GM12878 (cell line): ENCODE measurements at regions not wholly inside any gene's neighbourhood (a gene's known extent, or its start where the extent isn't known, plus 50 kb on each side); places are given as distances from the start of the nearest gene placed in this dataset.
A peak's percentile ranks its signal among the peaks of the same experiment; 100 is the strongest.

Experiments used
- ATAC-seq: fragments of 200-7000 bp; cut with Tn5 transposase; 3 replicates; pipeline ENCODE4 v1.9.1; 2020; ENCODE audit warnings: mild to moderate bottlenecking, moderate library complexity
- BruUV-seq: library from RNA; stranded (reverse); fragments of 400-500 nt; replicated peaks from 2 replicates; lab custom pipeline; 2021; lab: Mats Ljungman, UMichigan
- CTCF ChIA-PET: fragments of 300-600 bp; sonication (Branson Sonifier 250); formaldehyde crosslinking; extraction: SDS; loops from one replicate; lab custom pipeline; 2021; ENCODE audit warnings: inconsistent platforms; lab: Yijun Ruan, JAX
- POLR2A ChIA-PET: fragments of 350-600 bp; formaldehyde crosslinking; extraction: SDS; loops from one replicate; lab custom pipeline; 2021; ENCODE audit warnings: inconsistent platforms; lab: Charles Lee
- RAD21 ChIA-PET: fragments of 300-600 bp; sonication (Branson Sonifier 250); formaldehyde crosslinking; loops from one replicate; lab custom pipeline; 2023; ENCODE audit warnings: antibody characterized with exemption; ENCODE audit not compliant: unreplicated experiment; lab: Charles Lee
- SMC1A ChIA-PET: fragments of 300-600 bp; sonication (Branson Sonifier 250); formaldehyde crosslinking; loops from one replicate; lab custom pipeline; 2023; ENCODE audit not compliant: unreplicated experiment, uncharacterized antibody; lab: Charles Lee
- DNase-seq: peaks from one replicate; pipeline ENCODE4 v3.0.0-alpha.2; 2011; ENCODE audit warnings: low read depth, low spot score
- FAIRE-seq: peaks from 3 replicates; lab custom pipeline; 2011; peaks lifted over from hg19 to GRCh38; lab: Jason Lieb, UNC
- H2AFZ ChIP-seq: 2 replicates; pipeline ENCODE4 v1.6.0; 2011; ENCODE audit warnings: low read depth, low read length, control low read depth; ENCODE audit not compliant: control insufficient read depth
- H3K27ac ChIP-seq: 2 replicates; pipeline ENCODE4 v1.5.1; 2011; ENCODE audit warnings: control low read depth; ENCODE audit not compliant: control insufficient read depth, insufficient read depth
- H3K27me3 ChIP-seq, 2 experiments: replicated peaks in 1 of 2; 2 replicates each; pipeline versions ENCODE4 v1.6.0 to v1.6.1; 2011; ENCODE audit warnings: low read length in 1 of 2; ENCODE audit not compliant: control insufficient read depth in 2 of 2, insufficient read depth in 2 of 2
- H3K36me3 ChIP-seq, 2 experiments: 2 replicates each; pipeline ENCODE4 v1.5.1; 2011; ENCODE audit warnings: low read length in 1 of 2; ENCODE audit not compliant: control insufficient read depth in 2 of 2, insufficient read depth in 2 of 2
- H3K4me1 ChIP-seq: 2 replicates; pipeline ENCODE4 v1.6.1; 2011; ENCODE audit warnings: mild to moderate bottlenecking, low read length, moderate library complexity, mixed read lengths; ENCODE audit not compliant: control insufficient read depth, insufficient read depth
- H3K4me2 ChIP-seq: 2 replicates; pipeline ENCODE4 v1.6.0; 2011; ENCODE audit warnings: control low read depth; ENCODE audit not compliant: control insufficient read depth, insufficient read depth
- H3K4me3 ChIP-seq: fragments of 200-600 bp; sonication (generic); 2 replicates; pipeline ENCODE4 v1.5.1; 2016
- H3K79me2 ChIP-seq: 2 replicates; pipeline ENCODE4 v1.6.0; 2011; ENCODE audit warnings: low read length; ENCODE audit not compliant: control insufficient read depth, insufficient read depth
- H3K9ac ChIP-seq: 2 replicates; pipeline ENCODE4 v1.8.0; 2011; ENCODE audit warnings: low read length, control low read depth, mixed read lengths; ENCODE audit not compliant: control insufficient read depth, insufficient read depth
- H3K9me3 ChIP-seq: replicated peaks from 3 replicates; pipeline ENCODE4 v1.5.1; 2011; ENCODE audit warnings: mild to moderate bottlenecking, low read length; ENCODE audit not compliant: control insufficient read depth, insufficient read depth
- H4K20me1 ChIP-seq: 2 replicates; pipeline ENCODE4 v1.6.0; 2011; ENCODE audit not compliant: control insufficient read depth, insufficient read depth
- ATF7 ChIP-seq: fragments of 450-650 bp; IDR thresholded peaks from 2 replicates; pipeline ENCODE4 v1.6.1; 2016; ENCODE audit warnings: low read depth, mild to moderate bottlenecking
- CEBPB ChIP-seq, 2 experiments: fragments of 150-350 bp in 1 of 2; IDR thresholded peaks; 2 replicates each; pipeline ENCODE4 v1.6.1; 2012 to 2014; ENCODE audit warnings: low read depth in 2 of 2, low read length in 2 of 2, borderline replicate concordance in 1 of 2, inconsistent platforms in 1 of 2
- CHD4 ChIP-seq: fragments of 200-600 bp; sonication (generic); IDR thresholded peaks from 2 replicates; pipeline ENCODE4 v1.6.1; 2016; ENCODE audit warnings: mild to moderate bottlenecking
- HDAC2 ChIP-seq: fragments of 200-600 bp; sonication (generic); IDR thresholded peaks from 2 replicates; pipeline ENCODE4 v1.6.1; 2017
- KDM1A ChIP-seq: fragments of 200-600 bp; sonication (generic); IDR thresholded peaks from 2 replicates; pipeline ENCODE4 v1.6.1; 2016; ENCODE audit warnings: borderline replicate concordance
- SPI1 ChIP-seq: IDR thresholded peaks from 2 replicates; pipeline ENCODE4 v1.6.1; 2011; ENCODE audit warnings: low read depth, mild to moderate bottlenecking, low read length, moderate library complexity, borderline replicate concordance; ENCODE audit not compliant: insufficient read depth
- YY1 ChIP-seq: IDR thresholded peaks from 2 replicates; pipeline ENCODE4 v1.6.1; 2011; ENCODE audit warnings: low read depth, mild to moderate bottlenecking, low read length
- ZNF274 ChIP-seq: IDR thresholded peaks from one replicate; pipeline ENCODE4 v1.8.0; 2011; ENCODE audit not compliant: insufficient read length, insufficient read depth
- WGBS: methylation state at CpG from one replicate; pipeline ENCODE4 v1.1.6; 2016; ENCODE audit warnings: low lambda C conversion rate; ENCODE audit not compliant: insufficient replicate concordance, insufficient coverage; ENCODE audit errors: missing lambda C conversion rate; 5-methylcytosine and 5-hydroxymethylcytosine counted together
- in situ Hi-C: fragments of 300-500 bp; cut with MboI; formaldehyde crosslinking; loops from 9 replicates; pipeline ENCODE4 v1.14.3; 2018; ENCODE audit warnings: mixed read lengths
- intact Hi-C: fragments of 100-400 bp; cut with micrococcal nuclease; formaldehyde crosslinking; loops from one replicate; pipeline ENCODE4 v1.14.2; 2022; ENCODE audit not compliant: unreplicated experiment
- TF ChIP-seq, protein P1 (sequence below): IDR thresholded peaks from 2 replicates; pipeline ENCODE4 v1.6.1; 2011; ENCODE audit warnings: borderline replicate concordance, low read depth, mild to moderate bottlenecking, moderate library complexity, mixed read lengths, low read length; ENCODE audit not compliant: insufficient read depth; ENCODE audit errors: extremely low read length
- TF ChIP-seq, protein P2 (sequence below): fragments of 450-650 bp; IDR thresholded peaks from 2 replicates; pipeline ENCODE4 v1.6.1; 2017; ENCODE audit warnings: mild to moderate bottlenecking, moderate library complexity
- TF ChIP-seq, protein P3 (sequence below): IDR thresholded peaks from 2 replicates; pipeline ENCODE4 v1.6.1; 2012; ENCODE audit warnings: low read depth, low read length, improper control_type of control experiment
- TF ChIP-seq, protein P4 (sequence below): fragments of 450-650 bp; IDR thresholded peaks from 2 replicates; pipeline ENCODE4 v1.6.1; 2017; ENCODE audit warnings: mild to moderate bottlenecking, moderate library complexity

DNA sequence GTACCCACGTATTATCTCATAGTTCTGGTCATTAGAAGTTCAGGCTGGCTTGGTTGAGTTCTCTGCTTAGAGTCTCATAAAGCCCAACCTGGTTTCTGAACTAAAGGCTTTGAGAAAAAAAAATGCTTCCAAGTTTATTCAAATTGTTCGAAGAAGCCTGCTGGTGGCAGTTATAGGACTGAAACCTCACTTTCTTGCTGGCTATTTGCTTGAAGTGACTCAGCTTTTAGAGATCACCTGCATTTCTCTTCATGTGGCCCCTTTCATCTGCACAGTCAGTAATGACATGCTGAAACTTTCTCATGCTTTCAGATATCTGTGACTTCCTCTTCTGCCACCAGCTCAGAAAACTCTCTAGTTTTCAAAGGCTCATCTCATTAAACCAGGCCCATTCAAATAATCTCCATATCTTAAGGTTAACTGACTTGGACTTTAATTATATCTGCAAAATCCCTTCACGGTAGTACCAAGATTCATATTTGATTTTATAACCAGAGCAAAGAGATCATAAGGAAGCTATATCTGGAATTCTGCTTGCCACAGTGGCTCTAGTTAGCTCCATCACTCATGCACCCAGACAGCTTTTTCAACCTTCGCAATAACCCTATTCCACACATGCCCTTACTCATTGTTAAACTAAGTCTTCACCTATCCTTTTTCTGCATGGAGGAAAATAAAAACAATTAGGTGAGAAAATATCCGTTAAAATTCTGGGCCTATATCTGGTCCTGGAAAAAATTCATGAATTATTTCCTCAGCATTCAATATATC is 433.8 kb upstream of the CBLB start:
- Histone ChIP-seq H3K27ac (peak overlapping the region; percentile 92), H3K36me3 (no peaks in the 10 kb centered on the region), H3K9me3 (peaks cover 14% of the 10 kb centered on the region), H2AFZ (peak overlapping the region; percentile 46), H3K4me1 (peaks cover 47% of the 10 kb centered on the region), H3K79me2 (no peaks in the 10 kb centered on the region), H3K4me3 (no peak overlapping the region), H3K27me3 (no peaks in the 10 kb centered on the region), H4K20me1 (no peaks in the 10 kb centered on the region), H3K9ac (peak overlapping the region; percentile 52; the same call in 1 of the 2 replicates), H3K4me2 (peak overlapping the region; percentile 71)
- ChIA-PET POLR2A (interaction anchor here (0.8 to 2.5 kb wide), 8 partner anchors 25 to 476 kb away, joined by 3 to 16 read pairs (median 5); no protein-coding TSS in a partner anchor), SMC1A (interaction anchor here (0.7 to 7.1 kb wide), 28 partner anchors 8 to 614 kb away, joined by 3 to 66 read pairs (median 4); no protein-coding TSS in a partner anchor), CTCF (interaction anchor here (0.7 to 3.7 kb wide), 10 partner anchors 8 to 615 kb away, joined by 3 to 15 read pairs (median 3); no protein-coding TSS in a partner anchor), RAD21 (interaction anchor here (0.6 to 5.2 kb wide), 24 partner anchors 8 to 476 kb away, joined by 3 to 69 read pairs (median 3); no protein-coding TSS in a partner anchor)
- in situ Hi-C loops (loop anchor here (5.0 kb wide), 1 partner anchor 115 kb away; no protein-coding TSS in a partner anchor), intact Hi-C loops (loop anchor here (1.0 to 10.0 kb wide), 10 partner anchors 30 to 618 kb away; partner anchors contain the start of gene CBLB)
- FAIRE-seq (peak; percentile 52), DNase-seq (peak; percentile 98), ATAC-seq (peak; percentile 90)
- BruUV-seq = no TSS peak
- 11% methylated on average over 5 of the region's 5 CpGs for WGBS
- TF ChIP-seq SPI1 = peak; percentile 97
- peak; percentile 93 for TF ChIP-seq ATF7
- no peak; a peak in 2 of 4 replicates for TF ChIP-seq CEBPB (IDR thresholded peaks at IDR 0.05; ENCODE audit: borderline replicate concordance in 1 of 2, low read depth in 2 of 2, low read length in 2 of 2)
- TF ChIP-seq ZNF274 = no peak
- TF ChIP-seq, protein P1, sequence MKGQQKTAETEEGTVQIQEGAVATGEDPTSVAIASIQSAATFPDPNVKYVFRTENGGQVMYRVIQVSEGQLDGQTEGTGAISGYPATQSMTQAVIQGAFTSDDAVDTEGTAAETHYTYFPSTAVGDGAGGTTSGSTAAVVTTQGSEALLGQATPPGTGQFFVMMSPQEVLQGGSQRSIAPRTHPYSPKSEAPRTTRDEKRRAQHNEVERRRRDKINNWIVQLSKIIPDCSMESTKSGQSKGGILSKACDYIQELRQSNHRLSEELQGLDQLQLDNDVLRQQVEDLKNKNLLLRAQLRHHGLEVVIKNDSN = no peak
- TF ChIP-seq, protein P2, sequence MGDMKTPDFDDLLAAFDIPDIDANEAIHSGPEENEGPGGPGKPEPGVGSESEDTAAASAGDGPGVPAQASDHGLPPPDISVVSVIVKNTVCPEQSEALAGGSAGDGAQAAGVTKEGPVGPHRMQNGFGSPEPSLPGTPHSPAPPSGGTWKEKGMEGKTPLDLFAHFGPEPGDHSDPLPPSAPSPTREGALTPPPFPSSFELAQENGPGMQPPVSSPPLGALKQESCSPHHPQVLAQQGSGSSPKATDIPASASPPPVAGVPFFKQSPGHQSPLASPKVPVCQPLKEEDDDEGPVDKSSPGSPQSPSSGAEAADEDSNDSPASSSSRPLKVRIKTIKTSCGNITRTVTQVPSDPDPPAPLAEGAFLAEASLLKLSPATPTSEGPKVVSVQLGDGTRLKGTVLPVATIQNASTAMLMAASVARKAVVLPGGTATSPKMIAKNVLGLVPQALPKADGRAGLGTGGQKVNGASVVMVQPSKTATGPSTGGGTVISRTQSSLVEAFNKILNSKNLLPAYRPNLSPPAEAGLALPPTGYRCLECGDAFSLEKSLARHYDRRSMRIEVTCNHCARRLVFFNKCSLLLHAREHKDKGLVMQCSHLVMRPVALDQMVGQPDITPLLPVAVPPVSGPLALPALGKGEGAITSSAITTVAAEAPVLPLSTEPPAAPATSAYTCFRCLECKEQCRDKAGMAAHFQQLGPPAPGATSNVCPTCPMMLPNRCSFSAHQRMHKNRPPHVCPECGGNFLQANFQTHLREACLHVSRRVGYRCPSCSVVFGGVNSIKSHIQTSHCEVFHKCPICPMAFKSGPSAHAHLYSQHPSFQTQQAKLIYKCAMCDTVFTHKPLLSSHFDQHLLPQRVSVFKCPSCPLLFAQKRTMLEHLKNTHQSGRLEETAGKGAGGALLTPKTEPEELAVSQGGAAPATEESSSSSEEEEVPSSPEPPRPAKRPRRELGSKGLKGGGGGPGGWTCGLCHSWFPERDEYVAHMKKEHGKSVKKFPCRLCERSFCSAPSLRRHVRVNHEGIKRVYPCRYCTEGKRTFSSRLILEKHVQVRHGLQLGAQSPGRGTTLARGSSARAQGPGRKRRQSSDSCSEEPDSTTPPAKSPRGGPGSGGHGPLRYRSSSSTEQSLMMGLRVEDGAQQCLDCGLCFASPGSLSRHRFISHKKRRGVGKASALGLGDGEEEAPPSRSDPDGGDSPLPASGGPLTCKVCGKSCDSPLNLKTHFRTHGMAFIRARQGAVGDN = no peak
- TF ChIP-seq, protein P3, sequence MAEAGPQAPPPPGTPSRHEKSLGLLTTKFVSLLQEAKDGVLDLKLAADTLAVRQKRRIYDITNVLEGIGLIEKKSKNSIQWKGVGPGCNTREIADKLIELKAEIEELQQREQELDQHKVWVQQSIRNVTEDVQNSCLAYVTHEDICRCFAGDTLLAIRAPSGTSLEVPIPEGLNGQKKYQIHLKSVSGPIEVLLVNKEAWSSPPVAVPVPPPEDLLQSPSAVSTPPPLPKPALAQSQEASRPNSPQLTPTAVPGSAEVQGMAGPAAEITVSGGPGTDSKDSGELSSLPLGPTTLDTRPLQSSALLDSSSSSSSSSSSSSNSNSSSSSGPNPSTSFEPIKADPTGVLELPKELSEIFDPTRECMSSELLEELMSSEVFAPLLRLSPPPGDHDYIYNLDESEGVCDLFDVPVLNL = no peak
- TF ChIP-seq, protein P4, sequence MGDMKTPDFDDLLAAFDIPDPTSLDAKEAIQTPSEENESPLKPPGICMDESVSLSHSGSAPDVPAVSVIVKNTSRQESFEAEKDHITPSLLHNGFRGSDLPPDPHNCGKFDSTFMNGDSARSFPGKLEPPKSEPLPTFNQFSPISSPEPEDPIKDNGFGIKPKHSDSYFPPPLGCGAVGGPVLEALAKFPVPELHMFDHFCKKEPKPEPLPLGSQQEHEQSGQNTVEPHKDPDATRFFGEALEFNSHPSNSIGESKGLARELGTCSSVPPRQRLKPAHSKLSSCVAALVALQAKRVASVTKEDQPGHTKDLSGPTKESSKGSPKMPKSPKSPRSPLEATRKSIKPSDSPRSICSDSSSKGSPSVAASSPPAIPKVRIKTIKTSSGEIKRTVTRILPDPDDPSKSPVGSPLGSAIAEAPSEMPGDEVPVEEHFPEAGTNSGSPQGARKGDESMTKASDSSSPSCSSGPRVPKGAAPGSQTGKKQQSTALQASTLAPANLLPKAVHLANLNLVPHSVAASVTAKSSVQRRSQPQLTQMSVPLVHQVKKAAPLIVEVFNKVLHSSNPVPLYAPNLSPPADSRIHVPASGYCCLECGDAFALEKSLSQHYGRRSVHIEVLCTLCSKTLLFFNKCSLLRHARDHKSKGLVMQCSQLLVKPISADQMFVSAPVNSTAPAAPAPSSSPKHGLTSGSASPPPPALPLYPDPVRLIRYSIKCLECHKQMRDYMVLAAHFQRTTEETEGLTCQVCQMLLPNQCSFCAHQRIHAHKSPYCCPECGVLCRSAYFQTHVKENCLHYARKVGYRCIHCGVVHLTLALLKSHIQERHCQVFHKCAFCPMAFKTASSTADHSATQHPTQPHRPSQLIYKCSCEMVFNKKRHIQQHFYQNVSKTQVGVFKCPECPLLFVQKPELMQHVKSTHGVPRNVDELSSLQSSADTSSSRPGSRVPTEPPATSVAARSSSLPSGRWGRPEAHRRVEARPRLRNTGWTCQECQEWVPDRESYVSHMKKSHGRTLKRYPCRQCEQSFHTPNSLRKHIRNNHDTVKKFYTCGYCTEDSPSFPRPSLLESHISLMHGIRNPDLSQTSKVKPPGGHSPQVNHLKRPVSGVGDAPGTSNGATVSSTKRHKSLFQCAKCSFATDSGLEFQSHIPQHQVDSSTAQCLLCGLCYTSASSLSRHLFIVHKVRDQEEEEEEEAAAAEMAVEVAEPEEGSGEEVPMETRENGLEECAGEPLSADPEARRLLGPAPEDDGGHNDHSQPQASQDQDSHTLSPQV = no peak
- TF ChIP-seq HDAC2 = no peak
- no peak; the same call in none of the 2 replicates for TF ChIP-seq YY1
- no peak for TF ChIP-seq CHD4
- no peak for TF ChIP-seq KDM1A
